ENCODE measurements at regions not wholly inside any gene's neighbourhood (a gene's known extent, or its start where the extent isn't known, plus 50 kb on each side); places are given as distances from the start of the nearest gene placed in this dataset.
"Not testable (repeated sequence)": the region's sequence is repeated elsewhere in the genome, so short reads cannot be mapped to it uniquely, and the experiment has no call there.

- Histone ChIP-seq H3K36me3 (ENCODE audit: insufficient read depth, low read length) (no peaks in the 10 kb centered on the region), H4K20me1 (ENCODE audit: insufficient read depth, low read length, poor library complexity, severe bottlenecking) (no peaks in the 10 kb centered on the region), H3K9me2 (replicated peaks; ENCODE audit: low read depth, low read length) (no peaks in the 10 kb centered on the region), H3K4me3 (ENCODE audit: low read length, poor library complexity, severe bottlenecking) (no peak overlapping the region), H3K4me2 (ENCODE audit: low read depth, low read length, poor library complexity, severe bottlenecking) (no peak overlapping the region), H3F3A (ENCODE audit: low read depth) (no peaks in the 10 kb centered on the region), H3K9me3 (ENCODE audit: insufficient read depth, low read depth, low read length) (no peaks in the 10 kb centered on the region), H3K9ac (ENCODE audit: low read depth, low read length, poor library complexity, severe bottlenecking) (no peak overlapping the region), H2AFZ (ENCODE audit: low read length) (no peak overlapping the region), H3K4me1 (ENCODE audit: insufficient read depth, low read length, poor library complexity, severe bottlenecking) (peaks cover 14% of the 10 kb centered on the region), H3K79me2 (ENCODE audit: insufficient read depth, low read length) (peaks cover 20% of the 10 kb centered on the region; the same call in 1 of the 2 replicates), H3K27me3 (ENCODE audit: insufficient read depth, low read length, poor library complexity, severe bottlenecking) (no peaks in the 10 kb centered on the region)
- TF ChIP-seq CTCF (conservative IDR thresholded peaks at IDR 0.05; ENCODE audit: low read length) (no peak), EZH2phosphoT487 (IDR thresholded peaks at IDR 0.05; ENCODE audit: borderline replicate concordance) (no peak)
Measured at GRCh38 chr4:9594948-9595347, 150.7 kb downstream of the DEFB131A start.

- H4K20me1 ChIP-seq (ENCODE audit: insufficient read depth, low read length, poor library complexity, severe bottlenecking); H3F3A ChIP-seq (ENCODE audit: low read depth); H2AFZ ChIP-seq (ENCODE audit: low read length); H3K9me2 ChIP-seq (replicated peaks; ENCODE audit: low read depth, low read length); H3K36me3 ChIP-seq (ENCODE audit: insufficient read depth, low read length); H3K4me2 ChIP-seq (ENCODE audit: low read depth, low read length, poor library complexity, severe bottlenecking); H3K27me3 ChIP-seq (ENCODE audit: insufficient read depth, low read length, poor library complexity, severe bottlenecking); H3K4me3 ChIP-seq (ENCODE audit: low read length, poor library complexity, severe bottlenecking); H3K9ac ChIP-seq (ENCODE audit: low read depth, low read length, poor library complexity, severe bottlenecking); H3K9me3 ChIP-seq (ENCODE audit: insufficient read depth, low read depth, low read length): not testable (repeated sequence)
- Histone ChIP-seq H3K79me2 (ENCODE audit: insufficient read depth, low read length) (peaks cover 24% of the 10 kb centered on the region; the same call in 1 of the 2 replicates), H3K4me1 (ENCODE audit: insufficient read depth, low read length, poor library complexity, severe bottlenecking) (peaks cover 16% of the 10 kb centered on the region)
Measured at GRCh38 chr4:9595531-9595930, 151.3 kb downstream of the DEFB131A start.

GRCh38 chr4:9599266-9599665 is 155.1 kb downstream of the DEFB131A start:
- Histone ChIP-seq H3K36me3 (ENCODE audit: insufficient read depth, low read length) (no peaks in the 10 kb centered on the region), H3K27me3 (ENCODE audit: insufficient read depth, low read length, poor library complexity, severe bottlenecking) (no peaks in the 10 kb centered on the region), H3F3A (ENCODE audit: low read depth) (no peaks in the 10 kb centered on the region), H2AFZ (ENCODE audit: low read length) (no peak overlapping the region), H4K20me1 (ENCODE audit: insufficient read depth, low read length, poor library complexity, severe bottlenecking) (no peaks in the 10 kb centered on the region), H3K9ac (ENCODE audit: low read depth, low read length, poor library complexity, severe bottlenecking) (no peak overlapping the region), H3K9me2 (replicated peaks; ENCODE audit: low read depth, low read length) (no peaks in the 10 kb centered on the region), H3K4me2 (ENCODE audit: low read depth, low read length, poor library complexity, severe bottlenecking) (no peak overlapping the region), H3K4me3 (ENCODE audit: low read length, poor library complexity, severe bottlenecking) (no peak overlapping the region), H3K9me3 (ENCODE audit: insufficient read depth, low read depth, low read length) (no peaks in the 10 kb centered on the region), H3K79me2 (ENCODE audit: insufficient read depth, low read length) (peaks cover 28% of the 10 kb centered on the region; the same call in 1 of the 2 replicates), H3K4me1 (ENCODE audit: insufficient read depth, low read length, poor library complexity, severe bottlenecking) (peaks cover 51% of the 10 kb centered on the region)
- no peak for TF ChIP-seq EZH2phosphoT487 (IDR thresholded peaks at IDR 0.05; ENCODE audit: borderline replicate concordance)

GRCh38 chr4:9600246-9600645 is 156.0 kb downstream of the DEFB131A start:
- no peaks in the 10 kb centered on the region for H3F3A ChIP-seq (ENCODE audit: low read depth)
- H3K27me3 ChIP-seq (ENCODE audit: insufficient read depth, low read length, poor library complexity, severe bottlenecking), result no peaks in the 10 kb centered on the region
- no peaks in the 10 kb centered on the region for H3K36me3 ChIP-seq (ENCODE audit: insufficient read depth, low read length)
- H2AFZ ChIP-seq (ENCODE audit: low read length), result no peak overlapping the region
- no peak overlapping the region for H3K4me3 ChIP-seq (ENCODE audit: low read length, poor library complexity, severe bottlenecking)
- H3K9ac ChIP-seq (ENCODE audit: low read depth, low read length, poor library complexity, severe bottlenecking), result no peak overlapping the region
- peaks cover 21% of the 10 kb centered on the region; the same call in 1 of the 2 replicates for H3K79me2 ChIP-seq (ENCODE audit: insufficient read depth, low read length)
- H3K9me3 ChIP-seq (ENCODE audit: insufficient read depth, low read depth, low read length), result no peaks in the 10 kb centered on the region
- H3K4me1 ChIP-seq (ENCODE audit: insufficient read depth, low read length, poor library complexity, severe bottlenecking), result peaks cover 58% of the 10 kb centered on the region
- H4K20me1 ChIP-seq (ENCODE audit: insufficient read depth, low read length, poor library complexity, severe bottlenecking), result no peaks in the 10 kb centered on the region
- TF ChIP-seq CTCF (conservative IDR thresholded peaks at IDR 0.05; ENCODE audit: low read length) (no peak), EZH2phosphoT487 (IDR thresholded peaks at IDR 0.05; ENCODE audit: borderline replicate concordance) (no peak)
- H3K9me2 ChIP-seq (replicated peaks; ENCODE audit: low read depth, low read length), result no peaks in the 10 kb centered on the region
- H3K4me2 ChIP-seq (ENCODE audit: low read depth, low read length, poor library complexity, severe bottlenecking), result no peak overlapping the region

Data from Loucy (cell line).